ENCODE measurements at regions not wholly inside any gene's neighbourhood (a gene's known extent, or its start where the extent isn't known, plus 50 kb on each side); places are given as distances from the start of the nearest gene placed in this dataset.

DNA sequence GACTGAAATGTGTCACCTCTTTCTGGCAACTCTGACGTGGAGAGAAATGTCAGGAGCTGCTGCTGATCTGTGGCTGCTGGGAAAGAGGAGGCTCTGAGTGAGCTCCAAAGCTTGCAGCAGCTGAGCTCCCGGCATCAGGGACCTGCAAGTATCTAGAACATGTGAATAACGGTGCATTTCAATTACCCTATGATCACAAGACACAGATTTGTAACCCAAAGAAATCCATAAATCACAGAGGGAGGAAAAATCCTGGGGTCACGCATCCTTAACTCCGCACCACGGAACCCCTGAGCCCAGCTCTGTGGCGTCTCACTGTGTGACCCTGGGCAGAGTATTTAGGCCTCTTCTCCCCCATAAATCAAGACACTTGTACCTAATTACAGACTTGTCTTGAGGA is 139.8 kb downstream of the IRX2 start:
- TF ChIP-seq EP300 (IDR thresholded peaks at IDR 0.05) (no peak), POLR2A (IDR thresholded peaks at IDR 0.05) (no peak), POLR2AphosphoS5 (IDR thresholded peaks at IDR 0.05) (no peak)

Data from suprapubic skin (tissue), 4 donors.